Astrocyte (in vitro differentiated cells and primary cell): ENCODE measurements at regions not wholly inside any gene's neighbourhood (a gene's known extent, or its start where the extent isn't known, plus 50 kb on each side); places are given as distances from the start of the nearest gene placed in this dataset.
"Not testable (repeated sequence)": the region's sequence is repeated elsewhere in the genome, so short reads cannot be mapped to it uniquely, and the experiment has no call there.

Experiments used
- CTCF ChIP-seq: IDR thresholded peaks from 2 replicates; pipeline ENCODE4 v1.5.1; 2011; ENCODE audit warnings: low read depth, mild to moderate bottlenecking, inconsistent platforms, low read length, moderate library complexity; ENCODE audit not compliant: insufficient read depth
- EZH2 ChIP-seq: IDR thresholded peaks from 2 replicates; pipeline ENCODE4 v1.6.1; 2012; ENCODE audit warnings: mild to moderate bottlenecking, low read length, inconsistent platforms; ENCODE audit not compliant: insufficient read depth

GRCh38 chr3:166258293-166258850, 421.1 kb upstream of the BCHE start:
- TF ChIP-seq CTCF, EZH2: not testable (repeated sequence)
